ENCODE measurements at regions not wholly inside any gene's neighbourhood (a gene's known extent, or its start where the extent isn't known, plus 50 kb on each side); places are given as distances from the start of the nearest gene placed in this dataset.

GRCh38 chr10:58943960-58944359, 232.5 kb upstream of the PHYHIPL start:
- intact Hi-C loops (cut with micrococcal nuclease), result no loop called here
- Histone ChIP-seq H3K27me3 (ENCODE audit: low read length) (no peaks in the 10 kb centered on the region), H3K4me1 (ENCODE audit: insufficient read depth, low read length) (no peaks in the 10 kb centered on the region), H2AFZ (ENCODE audit: low read length) (no peak overlapping the region), H3K36me3 (ENCODE audit: low read depth, low read length) (no peaks in the 10 kb centered on the region), H3K9ac (ENCODE audit: low read length) (no peak overlapping the region), H3K4me3 (ENCODE audit: low read length) (no peak overlapping the region), H3K4me2 (ENCODE audit: low read length) (no peak overlapping the region), H3K9me3 (ENCODE audit: low read length) (no peaks in the 10 kb centered on the region), H4K20me1 (ENCODE audit: low read length) (no peaks in the 10 kb centered on the region), H3F3A (ENCODE audit: low read length, unreplicated experiment) (no peaks in the 10 kb centered on the region), H3K9me2 (replicated peaks; ENCODE audit: low read length) (no peaks in the 10 kb centered on the region), H3K79me2 (ENCODE audit: low read length) (no peaks in the 10 kb centered on the region), H3K27ac (ENCODE audit: low read length) (no peak overlapping the region)
- POLR2A ChIA-PET (ENCODE audit: unreplicated experiment), result no interaction called here
- TF ChIP-seq CTCF (conservative IDR thresholded peaks at IDR 0.05; ENCODE audit: low read depth, low read length), result no peak
- TF ChIP-seq EZH2phosphoT487 (IDR thresholded peaks at IDR 0.05; ENCODE audit: borderline replicate concordance, low read length), result no peak
- TF ChIP-seq EZH2 (IDR thresholded peaks at IDR 0.05; ENCODE audit: low read length, unreplicated experiment), result no peak
- BruUV-seq (replicated peaks), result no TSS peak
- DNase-seq (no peak), ATAC-seq (no peak)
- CTCF ChIA-PET, result no interaction called here

- Histone ChIP-seq H3K79me2 (ENCODE audit: low read length) (no peaks in the 10 kb centered on the region), H3K27ac (ENCODE audit: low read length) (no peak overlapping the region), H3F3A (ENCODE audit: low read length, unreplicated experiment) (no peaks in the 10 kb centered on the region), H4K20me1 (ENCODE audit: low read length) (no peaks in the 10 kb centered on the region), H3K9me3 (ENCODE audit: low read length) (no peaks in the 10 kb centered on the region), H3K4me3 (ENCODE audit: low read length) (no peak overlapping the region), H3K27me3 (ENCODE audit: low read length) (no peaks in the 10 kb centered on the region), H3K4me1 (ENCODE audit: insufficient read depth, low read length) (peaks cover 25% of the 10 kb centered on the region), H3K36me3 (ENCODE audit: low read depth, low read length) (no peaks in the 10 kb centered on the region), H2AFZ (ENCODE audit: low read length) (no peak overlapping the region), H3K4me2 (ENCODE audit: low read length) (no peak overlapping the region), H3K9me2 (replicated peaks; ENCODE audit: low read length) (no peaks in the 10 kb centered on the region), H3K9ac (ENCODE audit: low read length) (no peak overlapping the region)
- no peak for TF ChIP-seq EZH2 (IDR thresholded peaks at IDR 0.05; ENCODE audit: low read length, unreplicated experiment)
- TF ChIP-seq EZH2phosphoT487 (IDR thresholded peaks at IDR 0.05; ENCODE audit: borderline replicate concordance, low read length), result no peak
- TF ChIP-seq CTCF (conservative IDR thresholded peaks at IDR 0.05; ENCODE audit: low read depth, low read length), result no peak
- ChIA-PET POLR2A (ENCODE audit: unreplicated experiment) (no interaction called here), CTCF (no interaction called here)
- no TSS peak for BruUV-seq (replicated peaks)
- intact Hi-C loops (cut with micrococcal nuclease), result no loop called here
- ATAC-seq (no peak), DNase-seq (no peak)
Measured at GRCh38 chr10:58948303-58948702, 228.1 kb upstream of the PHYHIPL start.

GRCh38 chr10:58950618-58951017, 225.8 kb upstream of the PHYHIPL start:
- DNase-seq, result peak; percentile 78
- Histone ChIP-seq H3K79me2 (ENCODE audit: low read length) (no peaks in the 10 kb centered on the region), H3K27ac (ENCODE audit: low read length) (no peak overlapping the region), H3K4me2 (ENCODE audit: low read length) (peak overlapping the region; percentile 16; the same call in 1 of the 2 replicates), H3F3A (ENCODE audit: low read length, unreplicated experiment) (no peaks in the 10 kb centered on the region), H3K9ac (ENCODE audit: low read length) (no peak overlapping the region), H4K20me1 (ENCODE audit: low read length) (no peaks in the 10 kb centered on the region), H3K27me3 (ENCODE audit: low read length) (no peaks in the 10 kb centered on the region), H3K4me3 (ENCODE audit: low read length) (no peak overlapping the region), H3K9me2 (replicated peaks; ENCODE audit: low read length) (no peaks in the 10 kb centered on the region), H3K4me1 (ENCODE audit: insufficient read depth, low read length) (peaks cover 25% of the 10 kb centered on the region), H3K9me3 (ENCODE audit: low read length) (no peaks in the 10 kb centered on the region), H3K36me3 (ENCODE audit: low read depth, low read length) (no peaks in the 10 kb centered on the region), H2AFZ (ENCODE audit: low read length) (no peak overlapping the region)
- intact Hi-C loops (cut with micrococcal nuclease), result loop anchor here (1.0 to 10.0 kb wide), 2 partner anchors 168 to 514 kb away; no protein-coding TSS in a partner anchor
- POLR2A ChIA-PET (ENCODE audit: unreplicated experiment), result no interaction called here
- TF ChIP-seq EZH2phosphoT487 (IDR thresholded peaks at IDR 0.05; ENCODE audit: borderline replicate concordance, low read length) (no peak), CTCF (conservative IDR thresholded peaks at IDR 0.05; ENCODE audit: low read depth, low read length) (no peak), EZH2 (IDR thresholded peaks at IDR 0.05; ENCODE audit: low read length, unreplicated experiment) (no peak)
- BruUV-seq (replicated peaks), result no TSS peak
- ATAC-seq, result peak; percentile 70
- CTCF ChIA-PET, result no interaction called here

Data from PC-3 (cell line).